ENCODE measurements at regions not wholly inside any gene's neighbourhood (a gene's known extent, or its start where the extent isn't known, plus 50 kb on each side); places are given as distances from the start of the nearest gene placed in this dataset.
"Not testable (repeated sequence)": the region's sequence is repeated elsewhere in the genome, so short reads cannot be mapped to it uniquely, and the experiment has no call there.

DNA sequence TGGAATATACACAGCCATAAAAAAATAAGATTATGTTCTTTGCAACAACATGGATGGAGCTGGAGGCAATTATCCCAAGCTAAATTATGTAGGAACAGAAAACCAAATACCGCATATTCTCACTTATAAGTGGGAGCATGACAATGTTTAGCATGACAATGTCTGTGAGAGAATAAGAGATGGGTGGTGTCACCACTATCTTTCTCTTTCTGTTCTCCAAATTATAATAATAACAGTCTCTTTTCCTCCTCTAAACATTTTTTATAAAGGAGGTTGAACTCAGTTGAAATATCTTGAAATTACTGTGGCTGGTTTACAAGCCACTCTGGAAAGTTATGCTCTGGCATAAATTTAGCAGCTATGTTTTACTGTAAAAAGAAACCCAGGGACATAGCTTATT lies 108.4 kb upstream of the NBPF19 start:
- DNase-seq: not testable (repeated sequence)

- DNase-seq: not testable (repeated sequence)
Measured at GRCh38 chr1:149367472-149368044, 107.3 kb upstream of the NBPF19 start.

GRCh38 chr1:149368337-149368736 lies 106.5 kb upstream of the NBPF19 start:
- DNase-seq: not testable (repeated sequence)

GRCh38 chr1:149369081-149369480 lies 105.8 kb upstream of the NBPF19 start:
- DNase-seq: not testable (repeated sequence)

GRCh38 chr1:149371955-149372354 lies 102.9 kb upstream of the NBPF19 start:
- DNase-seq: not testable (repeated sequence)

DNA sequence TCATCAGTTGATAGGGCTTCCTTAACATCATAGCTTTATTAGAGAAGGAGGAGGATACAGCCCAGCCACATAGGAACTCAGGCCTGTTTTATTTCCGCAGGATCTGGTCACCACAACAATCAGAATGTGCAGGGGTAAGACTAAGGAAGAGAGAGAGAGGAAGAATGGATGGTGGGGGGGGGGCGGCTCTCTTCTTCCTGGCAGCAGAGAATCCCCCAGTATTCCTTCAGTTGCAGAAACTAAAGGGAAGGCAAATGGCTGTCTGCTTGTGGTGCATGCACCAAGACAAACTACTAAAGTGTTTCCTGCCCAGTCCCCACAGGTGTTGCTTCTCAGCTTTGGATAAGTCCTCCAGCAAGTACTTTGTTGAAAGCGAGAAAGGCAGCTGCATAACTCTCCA lies 96.4 kb upstream of the NBPF19 start:
- DNase-seq: not testable (repeated sequence)

- peak; percentile 56 for DNase-seq
Measured at GRCh38 chr1:149390173-149390926, 84.5 kb upstream of the NBPF19 start.

DNA sequence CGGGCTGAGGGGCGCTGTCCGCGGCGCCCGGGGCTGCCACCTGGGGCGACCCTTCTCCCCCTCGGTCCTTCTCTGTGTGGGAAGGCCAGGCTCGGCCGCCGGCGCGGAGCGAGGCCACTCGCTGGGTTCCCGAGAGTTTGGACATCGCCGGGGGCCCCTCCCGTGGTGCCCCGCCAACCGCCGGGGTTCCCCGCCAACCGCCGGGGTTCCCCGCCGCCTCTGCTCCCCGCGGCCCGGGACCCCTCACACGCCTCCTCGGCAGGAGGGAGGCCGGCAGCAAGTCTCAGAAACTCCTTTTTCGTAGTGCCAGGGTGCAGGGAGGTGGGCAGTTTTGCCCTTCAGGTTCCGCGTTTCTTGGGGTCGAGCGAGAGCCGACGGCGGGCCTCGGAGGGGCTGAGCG lies 83.9 kb upstream of the NBPF19 start:
- not testable (repeated sequence) for DNase-seq

- DNase-seq: not testable (repeated sequence)
Measured at GRCh38 chr1:149395802-149396201, 79.0 kb upstream of the NBPF19 start.

GRCh38 chr1:149398527-149398926 lies 76.3 kb upstream of the NBPF19 start:
- not testable (repeated sequence) for DNase-seq

DNA sequence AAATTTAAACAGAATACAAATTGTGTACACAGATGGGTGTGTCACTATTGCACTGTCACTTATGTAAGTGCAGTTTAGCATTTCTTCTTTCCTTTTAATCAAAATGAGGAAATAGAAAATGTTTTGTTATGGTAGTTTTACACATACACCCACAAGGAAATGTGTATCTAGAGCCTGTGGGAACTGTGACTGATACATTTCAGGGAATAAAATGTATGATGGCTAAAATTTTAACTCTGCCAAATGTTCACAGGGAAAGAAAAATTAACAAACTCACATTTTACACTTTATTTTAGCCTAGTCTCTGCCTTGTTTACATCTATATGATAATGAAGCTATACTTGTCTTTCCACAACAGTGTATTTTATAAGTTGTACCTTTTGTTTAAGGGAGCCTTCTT lies 66.4 kb upstream of the NBPF19 start:
- not testable (repeated sequence) for DNase-seq

GRCh38 chr1:149415373-149415772 lies 59.5 kb upstream of the NBPF19 start:
- DNase-seq: not testable (repeated sequence)

GRCh38 chr1:149418782-149419181 lies 56.1 kb upstream of the NBPF19 start:
- not testable (repeated sequence) for DNase-seq

DNA sequence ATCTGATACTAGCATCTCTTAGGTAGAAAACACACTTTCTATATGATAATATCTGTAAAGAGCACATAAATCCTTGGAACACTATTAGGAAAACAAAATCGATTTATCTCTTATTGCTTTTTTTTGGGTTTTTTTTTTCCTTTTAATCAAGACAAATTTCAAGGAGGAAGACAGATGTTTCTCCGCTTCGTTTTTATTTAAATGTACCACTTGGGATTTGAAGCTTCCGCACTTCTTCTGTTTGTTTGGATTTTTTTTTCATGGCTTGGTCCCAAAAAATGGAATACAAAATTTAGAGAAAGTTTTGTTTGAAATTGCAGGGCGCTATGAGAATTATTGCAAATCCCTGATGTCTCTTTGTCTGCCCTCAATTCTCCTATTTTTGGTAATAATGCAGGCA lies 51.7 kb upstream of the NBPF19 start:
- not testable (repeated sequence) for DNase-seq

Data from SHP77 treated with DMSO at 0.1 percent for 48 hours (cell line).